ENCODE measurements at regions not wholly inside any gene's neighbourhood (a gene's known extent, or its start where the extent isn't known, plus 50 kb on each side); places are given as distances from the start of the nearest gene placed in this dataset.

DNA sequence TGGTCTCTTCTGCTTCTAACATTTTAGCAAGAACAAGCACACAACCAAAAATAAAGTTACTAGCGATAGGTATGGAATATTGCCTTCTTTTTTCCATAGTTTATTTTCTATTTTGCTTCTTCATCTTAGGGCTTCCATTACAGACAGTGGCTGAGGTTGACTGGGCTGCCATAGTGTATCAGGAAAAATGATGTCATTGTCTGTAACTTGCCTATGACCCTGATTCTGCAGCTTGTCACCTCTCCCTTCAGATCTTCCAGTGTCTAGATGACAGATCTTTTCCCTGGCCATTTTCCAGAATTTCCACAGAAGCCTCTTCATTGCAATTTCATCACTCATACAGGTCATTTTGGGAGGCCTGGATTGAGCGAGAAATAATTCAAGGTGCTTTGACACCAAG is 308.5 kb downstream of the EPHA4 start:
- no peak for TF ChIP-seq CTCF (IDR thresholded peaks at IDR 0.05)

DNA sequence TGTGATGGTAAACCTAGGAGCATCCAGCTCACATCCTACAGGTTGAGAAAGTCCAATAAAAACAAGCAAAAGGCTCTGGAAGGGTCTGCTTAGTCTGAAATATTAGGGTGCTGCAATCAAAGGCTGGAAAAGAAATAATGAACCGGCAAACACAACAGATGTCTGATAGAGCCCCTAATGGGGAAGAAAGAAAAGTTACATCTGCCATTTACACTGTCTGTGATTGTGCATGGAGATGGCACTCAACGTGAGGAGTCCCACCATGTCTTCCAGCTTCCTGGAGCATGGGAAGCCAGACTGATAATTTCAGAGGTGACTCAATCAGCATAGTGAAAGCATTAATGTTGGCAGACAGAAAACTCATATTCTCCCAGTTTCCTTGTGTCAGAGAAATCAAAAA is 307.8 kb downstream of the EPHA4 start:
- no peak for TF ChIP-seq CTCF (IDR thresholded peaks at IDR 0.05)

DNA sequence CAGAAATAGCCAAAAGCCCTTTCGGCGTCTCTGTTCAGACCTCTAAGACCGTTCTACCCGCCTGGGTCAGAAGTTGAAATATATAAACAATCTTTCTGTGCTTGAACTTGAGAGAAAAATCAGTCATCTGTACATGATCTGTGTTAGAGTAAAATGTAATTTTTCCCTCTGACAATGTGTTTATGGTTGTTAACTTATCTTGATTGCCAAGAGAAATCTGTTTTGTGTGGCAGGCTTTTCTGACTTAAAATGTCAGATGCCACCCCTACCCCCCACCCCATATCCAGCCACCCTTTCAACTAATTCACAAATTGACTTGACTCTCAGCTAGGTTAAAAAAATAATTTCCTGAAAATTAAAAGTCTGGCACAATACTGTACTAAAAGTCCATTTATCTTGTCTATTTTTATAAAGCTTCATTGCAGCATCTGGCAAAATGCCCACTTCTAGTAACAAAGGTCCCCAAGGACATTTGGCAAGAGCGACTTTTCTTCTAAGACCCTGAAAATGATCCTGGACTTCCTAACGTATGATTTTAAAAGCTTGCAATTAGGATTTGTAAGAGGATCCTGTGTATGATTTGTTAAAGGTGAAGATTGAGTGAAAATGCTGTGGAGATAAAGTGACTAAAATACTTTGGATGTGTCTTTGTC is 304.2 kb downstream of the EPHA4 start:
- TF ChIP-seq CTCF (IDR thresholded peaks at IDR 0.05), result no peak

DNA sequence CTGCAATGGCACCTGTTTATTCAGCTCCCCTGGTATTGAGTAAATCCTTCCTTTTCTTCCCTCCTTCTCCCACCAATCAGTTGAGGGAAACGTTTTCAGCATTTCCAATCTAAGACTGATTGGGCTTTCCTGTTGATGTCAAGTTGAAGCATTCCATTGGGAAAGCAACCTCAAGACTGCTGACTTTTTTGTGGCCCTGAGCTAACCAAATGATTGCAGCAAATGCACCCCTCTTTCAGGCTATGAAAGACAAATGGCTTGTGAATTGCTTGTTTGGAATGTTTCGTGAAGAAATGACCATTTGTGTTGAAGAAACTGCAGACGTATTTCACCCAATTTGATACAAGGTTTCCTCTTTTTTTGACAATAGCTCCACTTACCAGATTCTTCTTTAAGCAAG is 303.5 kb downstream of the EPHA4 start:
- no peak for TF ChIP-seq CTCF (IDR thresholded peaks at IDR 0.05)

GRCh38 chr2:221270806-221271205 is 301.3 kb downstream of the EPHA4 start:
- no peak for TF ChIP-seq CTCF (IDR thresholded peaks at IDR 0.05)

GRCh38 chr2:221272729-221273128 is 299.4 kb downstream of the EPHA4 start:
- no peak for TF ChIP-seq CTCF (IDR thresholded peaks at IDR 0.05)

- TF ChIP-seq CTCF (IDR thresholded peaks at IDR 0.05), result no peak
These were observed 296.1 kb downstream of the EPHA4 start for GRCh38 chr2:221276033-221276432.

DNA sequence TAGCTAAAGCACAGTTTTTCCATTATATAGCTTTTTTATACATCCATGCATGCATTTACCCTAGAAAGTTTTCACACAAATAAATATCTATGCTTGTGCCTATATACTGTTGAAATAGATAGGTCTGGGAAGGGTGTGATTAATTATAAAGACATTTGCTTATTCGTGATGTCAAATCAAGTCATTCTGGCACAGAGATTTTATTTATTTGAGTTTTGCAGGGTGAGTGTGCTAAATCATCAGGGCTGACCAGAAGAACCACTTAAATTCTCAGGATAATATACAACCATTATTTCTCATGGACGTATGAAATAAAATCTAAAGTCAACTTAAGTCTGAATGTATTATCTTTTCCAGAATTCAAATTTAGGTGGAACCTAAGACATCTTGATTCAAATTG is 295.5 kb downstream of the EPHA4 start:
- TF ChIP-seq CTCF (IDR thresholded peaks at IDR 0.05), result no peak

All from LNCAP (cell line).